DMS153 treated with DMSO at 0.1 percent for 48 hours (cell line): ENCODE measurements at regions not wholly inside any gene's neighbourhood (a gene's known extent, or its start where the extent isn't known, plus 50 kb on each side); places are given as distances from the start of the nearest gene placed in this dataset.

Experiments used
- DNase-seq: peaks from one replicate; lab custom pipeline; 2025; ENCODE audit not compliant: unreplicated experiment; lab: John Stamatoyannopoulos, UW

DNA sequence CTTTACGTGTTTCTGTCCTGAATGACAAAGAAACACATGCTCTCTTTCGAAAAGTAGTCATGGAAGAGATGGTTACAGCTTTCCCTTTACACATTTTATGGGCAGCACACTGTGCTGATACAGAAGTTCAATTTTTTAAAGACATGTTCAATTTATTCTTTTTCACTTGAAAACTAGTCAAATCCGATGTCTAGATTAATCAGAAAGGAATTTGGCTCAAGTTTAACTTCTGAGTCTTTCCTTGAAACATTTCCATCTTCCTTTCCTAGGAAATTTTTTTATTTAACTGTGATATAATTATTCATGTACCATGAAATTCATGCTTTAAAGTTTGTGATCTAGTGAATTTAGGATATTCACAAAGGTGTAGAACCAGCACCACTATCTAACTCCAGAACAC, 360.1 kb downstream of the TNS3 start:
- no peak for DNase-seq

DNA sequence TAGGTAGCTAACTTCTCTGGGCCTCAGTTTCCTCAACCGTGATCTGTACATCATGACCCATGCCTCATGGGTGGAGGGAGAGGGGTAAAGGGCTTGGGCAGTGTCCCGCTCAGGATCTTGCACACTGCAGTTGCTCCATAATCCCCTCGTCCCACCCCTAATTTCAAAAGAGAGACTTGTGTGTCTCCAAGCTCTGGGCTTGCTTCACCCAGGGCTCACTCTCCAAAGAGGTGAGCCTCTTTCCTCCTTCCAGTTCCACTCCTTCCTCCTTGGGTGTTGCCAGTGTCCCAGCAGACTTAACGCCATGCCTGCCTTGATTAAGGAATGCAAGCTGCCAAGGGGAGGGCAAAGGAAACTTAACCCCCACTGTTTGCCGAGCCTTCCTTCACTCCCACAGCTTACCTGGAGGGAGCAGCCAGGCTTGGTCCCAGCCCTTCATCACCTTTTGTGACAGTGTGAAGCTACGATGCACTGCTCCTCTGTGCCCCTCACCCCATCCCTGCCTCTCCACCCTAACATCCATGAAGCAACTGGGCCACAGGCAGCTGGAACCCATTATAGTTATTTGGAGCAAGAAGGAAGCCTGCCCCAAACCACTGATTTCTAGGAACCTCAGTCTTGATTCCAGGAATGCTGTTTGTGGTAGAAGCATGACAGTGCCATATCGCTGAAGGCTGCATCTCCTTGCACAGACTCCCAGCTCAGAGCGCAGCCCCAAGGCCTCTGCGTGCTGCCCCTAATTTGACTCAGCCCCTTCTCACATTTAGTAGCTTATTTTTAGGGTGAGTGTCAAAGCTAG, 363.3 kb downstream of the TNS3 start:
- no peak for DNase-seq

GRCh38 chr7:47217570-47218360, 364.1 kb downstream of the TNS3 start:
- no peak for DNase-seq

GRCh38 chr7:47217086-47217485, 364.8 kb downstream of the TNS3 start:
- DNase-seq: no peak

GRCh38 chr7:47216439-47216838, 365.5 kb downstream of the TNS3 start:
- no peak for DNase-seq

DNA sequence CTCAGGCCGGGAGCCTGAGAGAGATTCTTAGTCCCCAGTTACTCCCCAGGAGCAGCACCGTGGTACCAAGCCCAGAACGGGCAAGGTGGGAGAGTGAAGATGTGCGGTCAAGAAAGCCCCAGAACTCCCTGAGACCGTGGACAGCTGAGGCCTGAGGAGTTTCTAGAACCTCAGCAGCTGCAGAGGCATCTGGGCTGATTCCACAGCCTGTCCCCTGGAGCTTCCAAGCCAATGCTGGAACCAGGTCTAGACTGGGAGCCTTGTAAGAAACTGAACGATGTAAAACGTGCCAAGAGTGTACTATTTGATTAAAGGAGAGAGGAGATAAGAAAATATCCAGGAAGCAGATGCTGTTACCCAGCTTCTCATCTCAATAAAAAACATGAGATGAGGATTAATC, 366.3 kb downstream of the TNS3 start:
- DNase-seq: no peak

DNA sequence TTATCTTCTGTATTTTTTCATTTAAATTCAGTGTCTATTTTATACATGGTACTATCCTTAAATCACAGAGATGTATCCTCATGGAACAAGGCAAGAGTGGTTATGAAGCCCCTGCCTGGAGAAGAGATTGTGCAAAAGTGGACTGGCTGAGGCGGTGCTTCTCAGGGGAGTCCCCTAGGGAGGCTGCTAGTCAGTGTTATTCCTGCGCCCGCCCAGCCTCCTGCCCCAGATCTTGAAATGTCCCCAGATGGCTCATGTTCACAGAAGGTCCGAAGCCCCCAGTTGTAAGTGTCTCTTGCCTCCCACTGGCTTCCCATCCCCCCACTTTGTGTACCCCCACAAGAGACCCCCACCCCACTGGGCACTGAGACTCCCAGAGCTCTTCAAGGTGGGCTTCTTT, 366.9 kb downstream of the TNS3 start:
- no peak for DNase-seq

DNA sequence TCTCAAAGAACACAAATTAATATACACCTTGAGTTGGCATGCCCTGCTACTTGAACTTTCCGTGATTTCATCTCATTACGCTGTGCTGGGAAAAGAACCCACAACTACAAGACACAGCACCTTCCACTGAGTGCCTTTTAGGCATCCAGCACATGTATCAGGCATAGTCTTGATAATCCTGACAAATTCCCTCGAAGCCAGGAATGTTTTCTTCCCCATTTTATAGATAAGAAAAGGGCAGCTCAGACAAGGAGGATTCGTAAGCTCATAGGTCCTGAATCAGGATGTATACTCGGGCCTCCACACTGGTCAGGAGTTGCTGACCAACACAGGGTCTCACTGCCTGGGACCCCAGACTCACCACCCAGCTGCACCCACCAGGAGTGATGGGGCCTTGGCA, 368.6 kb downstream of the TNS3 start:
- DNase-seq: no peak

- no peak for DNase-seq
Measured at GRCh38 chr7:47211519-47211973, 370.4 kb downstream of the TNS3 start.

DNA sequence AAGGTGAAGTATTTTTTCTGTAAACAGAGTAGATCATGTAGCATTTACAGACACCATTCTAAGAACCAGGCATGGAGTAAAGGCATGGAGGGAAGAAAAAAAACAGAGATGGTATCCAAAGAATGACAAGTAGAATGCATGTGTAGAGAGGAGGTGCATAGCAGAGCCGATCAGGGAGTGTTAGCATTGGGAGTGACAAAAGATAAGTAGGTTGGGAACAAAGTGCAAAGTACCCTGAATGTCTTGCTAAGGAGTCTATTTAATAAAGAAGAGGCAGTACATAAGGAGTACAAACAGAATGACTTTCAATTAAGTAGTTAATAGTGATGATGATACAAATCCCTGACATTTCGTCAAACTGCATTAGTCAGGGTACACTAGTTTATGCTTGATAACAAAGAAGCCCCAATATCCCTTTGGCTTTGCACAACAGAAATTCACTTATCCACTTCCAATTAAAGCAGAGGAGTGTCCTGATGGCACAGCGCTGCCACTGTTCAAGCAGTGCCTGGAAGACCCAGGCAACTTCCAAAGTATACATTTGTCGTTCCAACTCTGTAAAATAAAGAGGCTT, 371.5 kb downstream of the TNS3 start:
- DNase-seq: no peak

GRCh38 chr7:47207956-47208355, 374.0 kb downstream of the TNS3 start:
- no peak for DNase-seq

DNA sequence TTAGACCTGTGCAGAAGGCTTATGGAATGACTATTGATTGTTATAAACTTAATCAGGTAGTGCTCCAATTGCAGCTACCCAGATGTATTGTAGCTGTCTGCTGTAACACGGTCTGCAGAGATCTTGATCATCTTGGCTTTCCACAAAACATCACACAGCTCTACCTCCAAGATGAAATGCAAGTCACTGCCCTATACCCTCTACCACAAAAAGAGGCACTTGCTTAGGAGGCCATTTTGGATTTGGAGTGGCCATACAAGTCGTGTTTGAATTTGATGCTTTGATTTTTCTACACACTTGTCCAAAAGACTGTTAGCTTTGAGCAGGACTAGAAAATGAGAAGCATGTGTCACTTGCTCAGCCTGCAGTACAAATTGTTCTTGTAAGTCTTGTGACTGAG, 377.2 kb downstream of the TNS3 start:
- no peak for DNase-seq

DNA sequence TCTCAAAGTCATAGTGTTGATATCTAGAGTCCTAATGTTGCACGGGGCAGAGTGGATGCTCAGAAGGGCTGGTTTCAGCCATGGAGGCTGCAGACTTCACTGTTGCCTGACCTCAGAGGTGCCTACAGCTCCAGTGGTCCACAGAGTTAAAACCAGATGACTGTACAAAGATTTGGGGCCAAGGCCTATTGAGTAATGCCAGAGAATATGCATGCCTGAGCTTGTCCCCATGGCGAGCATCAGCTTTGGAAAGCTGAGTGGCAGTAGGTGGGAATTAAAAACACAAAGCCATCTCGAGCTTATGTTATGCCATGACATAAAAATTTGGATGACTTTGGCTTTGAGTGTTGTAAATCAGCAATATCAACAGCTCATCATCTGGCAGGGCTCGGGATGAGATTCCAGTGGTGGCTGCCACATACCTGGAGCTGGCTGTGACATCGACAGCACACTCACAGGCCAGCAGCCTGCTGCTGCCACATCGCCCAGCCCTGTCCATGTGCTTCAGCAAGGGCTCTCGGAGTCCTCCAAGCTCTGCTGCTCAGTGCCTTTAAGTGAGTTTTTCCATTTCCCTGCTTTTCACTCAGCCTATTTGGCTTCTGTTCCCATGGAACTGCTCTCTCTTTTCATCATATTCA, 379.6 kb downstream of the TNS3 start:
- no peak for DNase-seq

- no peak for DNase-seq
Measured at GRCh38 chr7:47198159-47198558, 383.8 kb downstream of the TNS3 start.

- no peak for DNase-seq
Measured at GRCh38 chr7:47197486-47197885, 384.4 kb downstream of the TNS3 start.

DNA sequence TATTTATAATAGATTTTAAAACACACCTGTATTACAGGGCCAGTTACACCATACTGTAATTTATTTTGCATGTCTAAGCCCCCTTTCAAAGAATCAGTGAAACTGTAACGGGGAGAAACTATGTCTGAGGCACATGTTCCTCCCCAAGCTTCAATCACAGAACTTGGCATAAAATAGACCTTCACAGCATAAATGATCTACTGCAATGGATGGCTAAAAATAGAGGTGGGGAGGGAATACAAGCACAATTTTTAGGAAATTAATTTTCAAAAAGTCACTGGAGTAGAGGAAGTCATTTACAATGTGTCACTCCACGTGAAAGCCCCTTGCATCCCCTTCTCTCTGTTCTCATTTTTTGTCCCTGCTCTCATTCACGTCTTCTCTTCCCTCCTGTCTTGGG, 385.2 kb downstream of the TNS3 start:
- DNase-seq: no peak

GRCh38 chr7:47196106-47196645, 385.7 kb downstream of the TNS3 start:
- no peak for DNase-seq

- DNase-seq: no peak
Measured at GRCh38 chr7:47195641-47196040, 386.3 kb downstream of the TNS3 start.

GRCh38 chr7:47194516-47195057, 387.3 kb downstream of the TNS3 start:
- no peak for DNase-seq

DNA sequence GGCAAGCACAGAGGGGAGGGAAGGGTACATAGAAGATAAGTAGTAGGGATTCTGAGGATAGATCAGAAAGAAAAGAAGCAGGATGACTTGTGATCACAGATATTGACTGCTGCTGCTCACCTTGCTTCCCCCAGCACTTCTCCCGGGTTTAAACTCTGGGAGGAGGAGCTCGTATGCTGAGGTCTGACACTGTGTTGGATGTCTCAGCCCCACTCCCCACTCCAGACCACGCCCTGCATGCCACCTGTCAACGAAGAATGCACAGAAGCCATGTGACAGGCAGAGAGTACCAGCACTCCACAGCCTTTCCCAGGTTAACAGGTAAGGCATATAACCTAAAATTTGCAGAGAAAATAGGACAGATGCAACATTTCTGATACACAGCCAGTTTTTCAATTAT, 388.9 kb downstream of the TNS3 start:
- DNase-seq: no peak

DNA sequence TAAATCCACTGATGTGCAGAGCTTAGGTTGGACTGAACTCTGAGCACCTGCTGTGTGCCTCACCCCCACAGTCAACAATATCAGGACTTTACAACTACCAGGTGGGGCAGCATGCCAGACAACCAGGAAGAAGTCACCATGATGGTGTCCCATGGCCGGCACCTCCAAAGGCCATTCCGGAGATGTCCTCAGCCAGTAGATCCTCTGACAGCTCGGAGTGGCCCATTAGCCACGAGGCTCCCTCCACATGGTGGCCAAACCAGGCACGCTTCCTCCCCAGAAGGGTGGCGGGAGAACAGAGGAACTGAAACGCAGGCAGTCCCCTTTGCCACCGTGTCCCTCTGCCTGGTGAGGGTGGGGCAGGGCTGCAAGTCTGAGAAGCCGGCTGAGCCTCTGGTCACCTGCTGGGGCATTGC, 390.0 kb downstream of the TNS3 start:
- no peak for DNase-seq
